ENCODE measurements at regions not wholly inside any gene's neighbourhood (a gene's known extent, or its start where the extent isn't known, plus 50 kb on each side); places are given as distances from the start of the nearest gene placed in this dataset.

- Mint-ChIP-seq H3K27me3 (ENCODE audit: unreplicated experiment) (no peaks in the 10 kb centered on the region), H3K4me1 (ENCODE audit: unreplicated experiment) (peaks cover 60% of the 10 kb centered on the region), H3K9me3 (ENCODE audit: unreplicated experiment) (no peaks in the 10 kb centered on the region), H3K36me3 (ENCODE audit: unreplicated experiment) (peaks cover 38% of the 10 kb centered on the region), H3K4me3 (ENCODE audit: unreplicated experiment) (no peak overlapping the region), H3K27ac (ENCODE audit: unreplicated experiment) (peak overlapping the region; percentile 71)
- DNase-seq (ENCODE audit: extremely low spot score, unreplicated experiment): no peak
- TF ChIP-seq, protein P1, sequence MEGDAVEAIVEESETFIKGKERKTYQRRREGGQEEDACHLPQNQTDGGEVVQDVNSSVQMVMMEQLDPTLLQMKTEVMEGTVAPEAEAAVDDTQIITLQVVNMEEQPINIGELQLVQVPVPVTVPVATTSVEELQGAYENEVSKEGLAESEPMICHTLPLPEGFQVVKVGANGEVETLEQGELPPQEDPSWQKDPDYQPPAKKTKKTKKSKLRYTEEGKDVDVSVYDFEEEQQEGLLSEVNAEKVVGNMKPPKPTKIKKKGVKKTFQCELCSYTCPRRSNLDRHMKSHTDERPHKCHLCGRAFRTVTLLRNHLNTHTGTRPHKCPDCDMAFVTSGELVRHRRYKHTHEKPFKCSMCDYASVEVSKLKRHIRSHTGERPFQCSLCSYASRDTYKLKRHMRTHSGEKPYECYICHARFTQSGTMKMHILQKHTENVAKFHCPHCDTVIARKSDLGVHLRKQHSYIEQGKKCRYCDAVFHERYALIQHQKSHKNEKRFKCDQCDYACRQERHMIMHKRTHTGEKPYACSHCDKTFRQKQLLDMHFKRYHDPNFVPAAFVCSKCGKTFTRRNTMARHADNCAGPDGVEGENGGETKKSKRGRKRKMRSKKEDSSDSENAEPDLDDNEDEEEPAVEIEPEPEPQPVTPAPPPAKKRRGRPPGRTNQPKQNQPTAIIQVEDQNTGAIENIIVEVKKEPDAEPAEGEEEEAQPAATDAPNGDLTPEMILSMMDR (IDR thresholded peaks at IDR 0.05): no peak
Observed at GRCh38 chr1:198893763-198894444, 255.1 kb downstream of the PTPRC start.

- Mint-ChIP-seq H3K27ac (ENCODE audit: unreplicated experiment) (peak overlapping the region; percentile 80), H3K9me3 (ENCODE audit: unreplicated experiment) (no peaks in the 10 kb centered on the region), H3K4me1 (ENCODE audit: unreplicated experiment) (peaks cover 46% of the 10 kb centered on the region), H3K4me3 (ENCODE audit: unreplicated experiment) (no peak overlapping the region), H3K27me3 (ENCODE audit: unreplicated experiment) (no peaks in the 10 kb centered on the region), H3K36me3 (ENCODE audit: unreplicated experiment) (peaks cover 44% of the 10 kb centered on the region)
- TF ChIP-seq, protein P1 (IDR thresholded peaks at IDR 0.05): no peak
- no peak for DNase-seq (ENCODE audit: extremely low spot score, unreplicated experiment)
Observed at GRCh38 chr1:198901266-198901665, 262.4 kb downstream of the PTPRC start.

GRCh38 chr1:198902655-198903054 lies 263.8 kb downstream of the PTPRC start:
- Mint-ChIP-seq H3K36me3 (ENCODE audit: unreplicated experiment) (peaks cover 47% of the 10 kb centered on the region), H3K4me3 (ENCODE audit: unreplicated experiment) (no peak overlapping the region), H3K9me3 (ENCODE audit: unreplicated experiment) (no peaks in the 10 kb centered on the region), H3K4me1 (ENCODE audit: unreplicated experiment) (peaks cover 55% of the 10 kb centered on the region), H3K27me3 (ENCODE audit: unreplicated experiment) (no peaks in the 10 kb centered on the region), H3K27ac (ENCODE audit: unreplicated experiment) (peak overlapping the region; percentile 78)
- no peak for DNase-seq (ENCODE audit: extremely low spot score, unreplicated experiment)
- TF ChIP-seq, protein P1 (IDR thresholded peaks at IDR 0.05): no peak

- TF ChIP-seq, protein P1 (IDR thresholded peaks at IDR 0.05): no peak
- peaks cover 46% of the 10 kb centered on the region for H3K36me3 Mint-ChIP-seq (ENCODE audit: unreplicated experiment)
- peak overlapping the region; percentile 9 for H3K4me3 Mint-ChIP-seq (ENCODE audit: unreplicated experiment)
- no peak for DNase-seq (ENCODE audit: extremely low spot score, unreplicated experiment)
- no peaks in the 10 kb centered on the region for H3K9me3 Mint-ChIP-seq (ENCODE audit: unreplicated experiment)
- H3K27me3 Mint-ChIP-seq (ENCODE audit: unreplicated experiment): no peaks in the 10 kb centered on the region
- peaks cover 56% of the 10 kb centered on the region for H3K4me1 Mint-ChIP-seq (ENCODE audit: unreplicated experiment)
- H3K27ac Mint-ChIP-seq (ENCODE audit: unreplicated experiment): peak overlapping the region; percentile 78
Observed at GRCh38 chr1:198903203-198903602, 264.4 kb downstream of the PTPRC start.

GRCh38 chr1:198903621-198904020 lies 264.8 kb downstream of the PTPRC start:
- H3K36me3 Mint-ChIP-seq (ENCODE audit: unreplicated experiment): peaks cover 45% of the 10 kb centered on the region
- DNase-seq (ENCODE audit: extremely low spot score, unreplicated experiment): no peak
- peaks cover 59% of the 10 kb centered on the region for H3K4me1 Mint-ChIP-seq (ENCODE audit: unreplicated experiment)
- no peaks in the 10 kb centered on the region for H3K9me3 Mint-ChIP-seq (ENCODE audit: unreplicated experiment)
- H3K27me3 Mint-ChIP-seq (ENCODE audit: unreplicated experiment): no peaks in the 10 kb centered on the region
- peak overlapping the region; percentile 78 for H3K27ac Mint-ChIP-seq (ENCODE audit: unreplicated experiment)
- H3K4me3 Mint-ChIP-seq (ENCODE audit: unreplicated experiment): peak overlapping the region; percentile 21
- TF ChIP-seq, protein P1 (IDR thresholded peaks at IDR 0.05): no peak
